ENCODE measurements at regions not wholly inside any gene's neighbourhood (a gene's known extent, or its start where the extent isn't known, plus 50 kb on each side); places are given as distances from the start of the nearest gene placed in this dataset.

DNA sequence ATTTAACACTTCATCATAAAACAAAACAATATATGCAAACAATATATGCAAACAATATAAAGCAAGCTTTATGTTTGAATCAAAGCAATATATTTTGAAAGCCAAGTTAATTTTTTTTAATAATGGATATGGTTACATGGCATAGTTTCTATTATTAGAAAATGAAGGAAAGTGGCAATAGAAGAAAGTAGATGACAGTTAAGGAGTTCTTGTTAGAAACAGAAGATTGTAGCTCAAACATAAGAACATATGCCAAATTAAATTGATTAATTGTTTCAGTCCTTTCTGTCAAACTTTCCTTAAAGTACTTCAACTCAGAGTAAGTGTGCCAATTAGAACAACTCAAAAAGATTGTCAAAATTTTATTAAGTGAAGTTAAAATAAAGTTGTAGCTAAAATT, 1248.3 kb downstream of the SLC16A7 start:
- DNase-seq (ENCODE audit: low read depth), result no peak

DNA sequence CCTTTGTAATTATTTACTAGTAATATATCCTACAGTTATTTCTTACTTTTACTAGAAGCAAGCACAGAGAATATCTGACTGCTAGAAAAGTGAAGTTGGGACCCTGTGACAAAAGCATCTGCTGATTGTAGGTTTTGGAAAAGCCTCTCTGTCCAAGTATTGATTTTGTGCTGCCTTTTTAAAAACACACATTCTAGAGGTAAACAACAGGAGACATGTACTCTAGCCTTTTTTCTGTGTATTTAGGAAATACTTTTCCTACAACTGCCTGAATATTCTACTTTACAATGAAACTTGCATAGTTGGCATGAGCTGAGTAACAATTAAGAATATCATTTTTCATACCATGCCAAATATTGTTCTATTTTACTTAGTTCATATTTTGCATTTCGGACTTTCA, 1249.0 kb downstream of the SLC16A7 start:
- no peak for DNase-seq (ENCODE audit: low read depth)

DNA sequence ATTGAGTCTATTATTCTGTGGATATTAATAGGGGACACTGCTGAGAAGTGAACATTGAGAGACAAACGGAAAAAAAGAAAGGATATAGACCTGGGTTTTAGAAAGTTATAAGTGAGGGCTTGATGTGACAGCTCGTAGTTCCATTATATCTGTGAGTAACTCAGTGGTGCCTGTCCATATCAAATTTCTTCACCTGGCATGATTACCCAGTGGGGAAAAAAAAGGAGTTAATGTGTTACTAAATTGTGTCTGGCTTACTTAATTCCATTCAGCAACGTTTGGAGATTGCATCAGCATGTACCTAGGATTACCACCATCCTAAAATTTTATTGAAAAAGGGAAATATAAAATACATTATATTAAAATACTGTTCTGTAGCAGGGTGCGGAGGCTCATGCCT, 1249.9 kb downstream of the SLC16A7 start:
- DNase-seq (ENCODE audit: low read depth), result no peak

DNA sequence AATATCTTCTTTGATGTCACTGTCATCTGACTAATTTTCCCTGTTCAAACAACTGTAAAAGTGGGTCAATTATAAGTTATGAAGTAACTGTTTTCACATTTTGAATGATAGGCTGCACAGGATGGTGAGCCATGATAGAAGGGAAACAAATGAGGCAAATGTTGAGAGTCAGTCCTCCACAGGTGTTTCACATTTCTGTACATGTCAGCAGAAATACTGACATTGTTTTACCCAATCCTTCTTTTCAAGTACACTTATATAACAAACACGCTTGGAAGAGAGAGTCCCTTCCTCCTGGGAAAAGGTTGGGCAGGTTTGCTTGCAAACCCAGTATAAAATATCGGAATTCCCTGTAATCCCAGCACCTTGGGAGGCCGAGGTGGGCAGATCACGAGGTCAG, 1251.5 kb downstream of the SLC16A7 start:
- no peak for DNase-seq (ENCODE audit: low read depth)

DNA sequence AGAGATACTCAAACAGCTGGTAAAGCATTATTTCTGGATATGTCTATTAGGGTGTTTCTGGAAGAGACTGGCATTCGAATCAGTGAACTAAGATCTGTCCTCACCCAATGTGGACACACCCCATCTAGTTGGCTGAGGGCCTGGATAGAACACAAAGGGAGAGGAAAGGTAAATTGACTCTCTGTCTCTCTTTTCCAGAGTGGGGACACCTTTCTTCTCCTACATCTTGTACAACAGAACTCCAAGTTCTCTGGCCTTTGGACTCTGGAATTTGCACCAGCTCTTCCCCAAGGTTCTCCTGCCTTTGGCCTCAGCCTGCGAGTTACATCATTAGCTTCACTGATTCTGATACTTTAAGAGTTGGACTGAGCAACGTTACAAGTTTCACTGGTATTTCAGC, 1253.9 kb downstream of the SLC16A7 start:
- no peak for DNase-seq (ENCODE audit: low read depth)

DNA sequence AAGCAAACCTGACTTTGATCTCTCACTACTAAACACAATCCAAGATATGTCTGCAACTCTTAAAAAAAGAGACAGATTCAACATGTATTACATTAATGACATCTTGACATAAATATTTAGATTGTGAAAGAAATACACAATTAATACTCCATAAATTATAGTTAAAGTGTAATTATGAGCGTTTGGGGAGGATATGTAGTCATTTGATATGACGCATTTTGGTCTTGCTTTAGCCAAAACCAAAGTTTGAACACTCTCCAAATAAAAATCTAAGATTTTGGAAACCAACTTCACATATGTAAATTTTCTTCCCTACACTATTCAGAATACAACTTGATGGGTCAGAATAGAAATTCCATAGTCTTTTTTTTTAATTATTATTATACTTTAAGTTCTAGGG, 1257.6 kb downstream of the SLC16A7 start:
- DNase-seq (ENCODE audit: low read depth), result no peak

DNA sequence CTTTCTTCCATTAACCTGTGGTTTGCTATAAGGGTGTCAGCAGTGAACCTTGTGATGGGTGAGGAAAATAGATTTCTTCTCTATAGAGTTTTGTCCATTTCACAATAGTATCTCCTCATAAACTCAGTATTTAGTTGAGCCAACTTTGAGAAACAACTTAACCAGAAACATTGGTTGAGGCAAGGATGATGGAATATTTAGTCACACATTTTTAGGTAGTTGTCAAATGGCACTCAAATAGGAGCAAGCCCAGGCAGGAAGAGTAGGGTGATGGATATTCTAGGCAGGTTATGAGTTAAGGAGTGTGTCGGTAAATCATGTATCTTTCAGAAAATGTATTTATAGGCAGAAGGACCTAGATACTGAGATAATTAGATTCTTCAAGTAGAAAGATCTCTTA, 1267.6 kb downstream of the SLC16A7 start:
- DNase-seq (ENCODE audit: low read depth), result no peak

DNA sequence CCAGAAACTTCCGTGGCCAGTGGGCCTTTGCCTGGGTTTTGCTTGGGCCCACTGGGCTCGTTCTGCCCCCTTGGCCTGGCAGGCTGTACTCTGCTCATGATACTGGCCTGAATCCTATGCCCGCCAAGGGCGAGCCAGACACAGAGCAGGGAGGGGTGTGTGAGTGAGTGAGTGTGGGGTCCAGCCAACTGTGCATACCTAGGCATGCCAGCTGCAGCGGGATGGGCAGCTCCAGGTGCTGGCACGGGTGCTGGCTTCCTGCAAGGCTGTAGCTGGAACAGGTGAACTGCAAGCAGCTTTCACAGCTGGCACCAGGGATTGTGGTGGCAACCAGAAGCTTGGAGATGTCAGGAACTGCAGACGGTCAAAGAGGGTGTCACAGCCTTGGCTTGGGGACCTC, 1276.4 kb downstream of the SLC16A7 start:
- DNase-seq (ENCODE audit: low read depth), result no peak

DNA sequence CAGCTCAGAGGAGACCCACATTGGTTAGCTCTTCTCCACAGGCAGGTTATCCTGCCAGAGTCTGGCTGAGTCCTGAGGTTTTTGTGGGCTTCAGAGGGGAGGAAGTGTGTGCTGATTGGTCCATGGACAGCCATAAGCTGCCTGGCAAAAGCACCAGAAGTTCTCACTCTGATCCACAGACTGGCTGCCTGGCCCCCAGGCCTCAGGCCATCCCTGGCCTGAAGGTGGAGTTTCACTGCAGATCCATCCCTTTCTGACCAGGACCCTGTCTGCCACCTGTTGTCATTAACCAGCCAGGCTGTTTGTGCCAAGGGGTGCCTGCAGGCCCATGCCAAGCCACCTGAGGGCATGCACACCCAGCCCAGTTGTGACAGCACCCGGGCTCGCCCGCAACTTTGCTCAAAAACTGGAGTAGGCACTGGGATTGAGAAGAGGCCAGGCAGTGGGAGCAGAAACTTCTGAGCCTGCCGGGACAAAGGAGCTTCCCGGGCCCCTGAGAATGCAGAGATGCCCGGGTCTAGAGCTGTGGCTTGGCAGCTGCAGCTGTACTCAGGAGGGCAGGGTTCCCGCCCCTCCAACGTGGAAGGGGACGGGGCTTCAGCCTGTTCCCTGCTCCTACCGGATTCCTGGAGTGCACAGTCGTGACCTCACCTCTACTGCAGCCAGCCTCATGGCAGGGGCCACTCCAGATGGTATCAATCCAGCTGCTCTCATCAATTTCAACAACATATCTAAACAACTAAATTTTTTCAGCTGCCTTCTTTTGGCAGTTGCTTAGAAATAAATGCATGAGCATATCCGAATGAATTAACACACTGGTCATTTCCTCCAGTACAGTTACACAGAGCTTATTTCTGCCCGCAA, 1277.3 kb downstream of the SLC16A7 start:
- DNase-seq (ENCODE audit: low read depth), result no peak

DNA sequence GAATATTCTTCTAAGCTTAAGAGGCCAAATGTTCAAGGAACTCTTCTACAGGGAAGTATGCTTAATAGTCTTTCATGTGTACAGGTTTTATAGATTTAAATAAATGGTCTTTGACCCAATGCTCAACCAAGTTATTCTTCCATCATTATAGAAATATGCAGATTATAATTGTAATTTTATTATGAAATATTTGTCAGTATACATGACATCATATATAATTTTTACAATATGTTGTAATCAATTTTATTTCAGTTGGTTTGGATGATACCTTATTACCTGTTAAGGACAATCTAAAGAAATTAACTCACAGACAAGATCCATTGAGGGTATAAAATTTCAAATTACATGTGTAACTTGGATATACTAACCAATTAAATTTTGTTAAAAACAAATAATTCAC, 1278.3 kb downstream of the SLC16A7 start:
- DNase-seq (ENCODE audit: low read depth), result no peak

DNA sequence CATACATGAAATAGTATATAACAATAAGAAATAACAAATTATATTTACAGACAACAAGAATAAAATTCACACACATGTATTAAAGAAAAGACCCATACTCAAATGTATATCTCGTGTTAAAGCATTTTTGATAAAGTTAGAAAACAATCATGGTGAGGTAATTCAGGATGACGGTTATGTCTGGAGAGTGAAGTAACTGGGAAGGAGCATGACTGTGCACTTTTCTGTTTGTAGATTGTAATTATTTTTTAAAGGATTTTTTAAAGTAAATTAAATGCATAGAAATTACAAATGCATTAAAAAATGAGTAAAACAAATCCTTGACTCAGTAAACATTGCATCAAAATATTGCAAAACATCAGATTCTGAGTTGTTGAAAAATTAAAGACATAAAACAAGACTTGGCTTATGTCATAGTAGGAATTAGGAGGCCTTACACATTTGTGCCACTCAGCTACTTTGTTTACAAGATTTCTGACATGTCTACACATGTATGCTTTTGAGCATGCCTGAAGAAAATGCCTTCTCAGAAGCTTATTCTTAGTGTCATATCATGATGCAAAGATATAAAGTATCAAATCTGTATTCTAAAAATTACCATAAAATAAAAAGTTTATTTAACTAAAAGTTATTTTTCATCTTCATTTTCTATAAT, 1325.1 kb downstream of the SLC16A7 start:
- DNase-seq (ENCODE audit: low read depth), result no peak

DNA sequence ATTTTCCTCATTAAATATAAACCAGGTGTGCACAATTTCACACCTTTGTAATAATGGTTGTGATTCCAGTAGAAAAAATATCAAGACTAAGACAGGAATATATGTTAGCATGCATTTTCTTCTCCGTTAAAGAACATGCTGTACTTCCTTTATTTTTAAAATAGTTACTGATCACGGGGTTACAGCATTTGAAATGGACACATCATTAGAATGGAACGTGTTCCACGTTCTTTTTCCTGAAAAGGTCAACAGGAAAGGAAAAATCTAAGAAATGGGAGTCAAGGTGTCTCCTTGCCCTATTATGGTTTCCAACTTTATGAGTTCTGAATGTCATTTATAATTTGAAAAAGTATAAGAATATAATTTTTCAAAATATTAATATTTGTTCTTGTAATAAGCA, 1325.7 kb downstream of the SLC16A7 start:
- DNase-seq (ENCODE audit: low read depth), result peak; percentile 33

DNA sequence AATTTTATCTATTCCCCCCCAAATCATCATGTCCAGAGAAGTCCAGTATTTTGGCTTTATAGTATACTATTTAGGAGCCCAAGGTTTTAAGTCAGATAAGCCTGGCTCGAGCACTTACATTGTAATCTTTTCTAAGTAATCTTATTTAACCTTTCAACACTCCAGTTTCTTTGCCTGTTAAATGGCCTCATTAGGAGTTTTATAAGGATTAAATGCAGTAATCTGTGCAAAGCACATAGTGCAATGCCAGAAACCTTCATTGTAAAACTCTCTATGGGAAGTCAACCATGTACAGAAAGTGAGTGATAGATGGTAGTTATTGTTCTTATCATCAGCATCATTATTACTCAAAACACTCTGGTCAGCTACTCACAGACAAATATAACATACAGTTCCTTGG, 1330.4 kb downstream of the SLC16A7 start:
- no peak for DNase-seq (ENCODE audit: low read depth)

DNA sequence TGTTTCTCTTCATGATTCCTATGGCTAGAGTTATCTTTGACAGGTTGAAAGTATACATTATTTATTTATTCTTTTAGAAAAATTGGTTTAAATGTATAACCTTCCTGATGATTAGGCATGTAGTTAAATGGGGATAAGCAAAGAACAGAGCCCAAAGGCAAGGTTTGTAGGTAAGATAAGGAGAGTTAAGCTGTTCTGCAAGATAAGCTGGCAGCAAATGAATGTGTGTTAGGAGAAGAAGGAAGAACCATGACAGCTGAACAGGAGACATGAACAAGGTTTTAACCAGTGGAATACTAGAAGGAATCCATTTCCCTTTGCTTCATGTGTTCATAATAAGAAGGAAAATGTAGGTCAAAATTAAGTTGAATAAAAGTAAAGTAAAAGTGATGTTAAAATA, 1330.1 kb upstream of the USP15 start:
- no peak for DNase-seq (ENCODE audit: low read depth)

DNA sequence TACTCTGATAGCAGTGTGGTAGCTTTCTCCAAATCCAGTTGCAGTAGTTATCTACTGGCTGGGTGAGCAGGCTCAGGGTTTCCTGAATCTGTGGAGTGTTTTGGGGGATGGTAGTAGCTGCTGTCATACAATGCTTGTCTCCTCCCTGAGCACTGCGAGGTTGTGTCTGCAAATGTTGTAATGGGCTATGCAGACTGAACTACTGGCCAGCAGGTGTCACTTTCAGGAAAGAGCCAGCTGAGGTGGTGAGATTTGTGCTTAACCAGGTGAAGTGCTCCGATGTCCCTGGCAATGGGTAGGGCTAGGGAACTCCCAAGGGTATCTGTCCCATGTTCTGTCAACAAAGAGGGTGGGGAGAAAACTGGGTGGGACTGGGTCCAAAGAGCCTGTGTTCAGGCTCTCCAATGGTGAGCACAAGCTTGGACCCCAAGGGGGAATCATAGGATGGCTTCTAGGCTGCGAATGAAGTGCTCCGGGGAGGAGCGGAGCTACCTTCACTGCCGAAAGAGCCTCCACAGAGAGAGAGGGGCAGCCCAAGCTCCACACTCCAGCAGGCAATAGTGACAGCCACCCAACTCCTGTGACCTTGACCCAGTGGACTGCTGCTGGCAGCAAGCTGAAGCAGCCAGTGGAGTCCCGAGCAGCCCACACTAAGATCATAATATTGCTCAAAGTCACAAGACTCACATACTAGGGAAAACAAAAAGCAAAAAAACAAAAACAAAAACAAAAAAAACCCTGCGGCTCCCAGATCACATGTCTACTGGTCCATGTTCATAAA, 1324.0 kb upstream of the USP15 start:
- peak; percentile 13 for DNase-seq (ENCODE audit: low read depth)

DNA sequence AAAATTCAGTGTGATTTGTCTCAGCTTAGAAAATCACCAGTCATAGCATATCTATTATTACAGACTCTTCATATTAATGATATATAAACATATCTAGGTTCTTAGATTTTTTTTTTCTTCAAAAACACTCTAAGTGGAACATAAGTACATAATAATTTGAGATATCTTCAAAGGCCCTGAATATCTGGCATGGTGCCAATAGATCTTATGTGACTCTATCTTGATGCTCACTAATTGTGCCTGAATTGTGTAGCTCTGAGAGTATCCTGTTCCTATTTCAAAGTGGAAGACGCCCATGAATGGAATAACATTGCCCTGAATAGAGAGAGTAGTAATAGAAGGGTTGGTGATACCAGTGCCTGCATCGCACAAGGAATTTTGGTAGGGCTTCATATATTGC, 1312.7 kb upstream of the USP15 start:
- DNase-seq (ENCODE audit: low read depth), result no peak

DNA sequence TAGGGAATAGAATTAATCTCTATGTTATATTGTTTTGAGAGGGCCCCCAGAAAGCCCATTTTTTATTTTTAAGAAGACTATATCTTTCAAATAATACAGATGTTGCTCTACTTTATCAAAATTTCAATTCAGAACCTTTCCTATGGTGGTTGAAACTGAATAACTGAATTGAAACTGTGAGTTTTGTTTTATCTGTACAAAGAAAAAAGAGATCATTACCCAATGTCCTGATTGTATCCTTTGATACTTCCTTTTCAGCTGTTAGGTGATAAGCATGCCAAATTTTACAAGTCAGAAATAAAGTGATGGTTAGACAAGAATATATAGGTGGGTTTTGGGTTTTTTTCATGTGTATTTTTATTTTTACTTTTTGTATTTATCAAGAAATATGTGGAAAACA, 1293.1 kb upstream of the USP15 start:
- DNase-seq (ENCODE audit: low read depth), result no peak

DNA sequence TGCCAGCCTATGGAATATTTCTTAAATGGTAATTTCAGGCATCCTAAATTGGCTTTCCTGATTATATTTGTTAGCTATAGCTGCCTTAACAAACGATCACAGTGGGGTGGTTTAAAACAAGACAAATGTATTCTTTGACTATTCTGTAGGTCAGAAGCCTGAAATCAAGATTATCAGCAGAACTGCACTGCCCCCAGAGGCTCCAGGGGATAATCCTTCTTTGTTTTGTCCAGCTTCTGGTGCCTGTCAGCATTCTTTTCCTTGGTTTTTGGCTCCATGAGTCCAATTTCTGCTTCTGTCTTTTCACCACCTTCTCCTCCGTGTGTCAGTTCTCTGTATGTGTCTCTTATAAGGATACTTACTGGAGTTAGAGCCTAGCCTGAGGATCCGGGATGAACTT, 1282.2 kb upstream of the USP15 start:
- DNase-seq (ENCODE audit: low read depth), result peak; percentile 11

DNA sequence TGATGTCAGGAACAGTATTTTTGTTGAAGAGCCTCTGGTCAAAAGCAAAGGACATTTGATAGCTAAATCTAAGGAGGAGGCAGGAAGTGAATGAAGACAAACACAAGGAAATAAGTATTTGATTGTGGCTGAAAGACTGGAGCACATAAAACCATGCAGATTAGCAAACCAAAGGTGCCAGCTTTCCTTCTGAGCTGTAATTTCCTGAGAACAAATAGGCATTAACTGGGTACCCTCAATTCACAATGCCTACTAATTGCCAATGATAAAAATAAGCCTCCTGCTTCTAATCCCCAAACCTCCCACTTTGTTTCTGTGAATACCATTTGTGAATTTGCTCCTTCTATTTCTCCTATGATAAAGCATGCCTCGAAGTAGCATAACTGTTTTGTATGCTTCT, 1279.6 kb upstream of the USP15 start:
- no peak for DNase-seq (ENCODE audit: low read depth)

DNA sequence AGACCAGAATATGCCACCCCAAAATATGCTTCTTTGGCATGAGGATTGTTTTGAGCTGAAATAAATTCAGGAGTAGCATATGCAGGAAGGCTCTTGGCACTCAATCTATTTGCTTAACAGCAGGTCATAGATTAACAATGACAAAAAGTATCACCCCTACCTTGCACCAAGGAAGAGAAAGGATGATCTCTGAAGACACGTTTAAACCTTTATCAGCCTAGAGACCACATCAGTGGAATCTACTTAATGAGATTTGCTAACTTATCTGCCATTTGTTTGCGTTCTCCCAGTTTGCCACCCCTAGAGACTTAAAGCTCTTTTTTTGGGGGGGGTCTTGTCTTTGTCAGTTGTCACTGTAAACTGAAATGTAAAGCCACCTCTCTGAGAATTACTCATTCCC, 1278.7 kb upstream of the USP15 start:
- DNase-seq (ENCODE audit: low read depth), result no peak

DNA sequence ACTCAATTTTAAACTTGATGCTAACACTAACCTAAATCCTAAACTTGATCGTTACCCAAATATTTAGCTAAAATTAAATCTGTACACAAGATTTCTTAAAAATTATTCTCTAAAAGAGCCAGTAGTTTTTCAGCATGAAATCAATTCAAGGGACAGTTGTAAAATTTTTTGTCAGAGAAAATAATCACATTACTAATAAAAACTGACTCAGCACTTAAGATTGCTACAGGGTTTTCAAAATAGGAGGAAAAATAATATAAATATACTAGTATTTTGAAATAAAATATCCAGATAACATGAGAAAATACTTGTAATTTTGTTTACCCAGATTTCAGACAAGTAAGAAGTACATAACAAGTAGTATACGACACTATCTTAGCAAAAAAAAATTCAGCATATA, 1268.1 kb upstream of the USP15 start:
- DNase-seq (ENCODE audit: low read depth), result no peak

DNA sequence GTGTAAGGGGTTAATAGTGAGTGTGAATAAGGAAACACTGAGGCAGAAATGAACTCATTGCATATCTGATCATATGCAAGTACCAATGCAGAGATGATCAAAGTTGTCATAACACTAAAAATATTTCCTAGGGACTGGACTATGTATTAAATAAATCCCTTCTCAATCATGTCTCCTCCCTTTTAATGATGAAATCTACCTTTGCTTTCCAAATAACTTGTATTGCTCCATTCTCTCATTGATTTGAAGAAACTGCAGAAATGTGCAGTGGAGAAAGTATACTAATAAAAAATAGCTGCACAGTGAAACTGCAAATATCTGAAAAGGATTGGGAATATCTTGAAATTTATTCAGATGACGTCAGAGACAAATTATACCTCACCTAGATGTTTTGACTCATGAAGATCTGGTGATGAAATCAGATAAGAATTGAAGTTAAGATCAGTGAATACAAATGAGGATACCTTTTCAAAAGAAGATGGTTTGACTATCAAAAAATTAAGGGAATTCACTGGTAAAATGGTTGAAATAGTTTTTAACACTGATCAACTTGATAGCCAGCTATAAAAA, 1264.9 kb upstream of the USP15 start:
- DNase-seq (ENCODE audit: low read depth), result no peak

Data from HT1080 (cell line).